H9 (cell line): ENCODE measurements at regions not wholly inside any gene's neighbourhood (a gene's known extent, or its start where the extent isn't known, plus 50 kb on each side); places are given as distances from the start of the nearest gene placed in this dataset.

ENCODE experiments used
- DNase-seq: peaks from one replicate; pipeline ENCODE4 v3.0.0-alpha.2; 2017
- H2AFZ ChIP-seq: one replicate; pipeline ENCODE4 v1.6.1; 2013; ENCODE audit warnings: mild to moderate bottlenecking, low read length, control low read depth, moderate library complexity
- H2AK5ac ChIP-seq: 2 replicates; pipeline ENCODE4 v1.6.1; 2013; ENCODE audit warnings: low read length, control low read depth, mixed read lengths; ENCODE audit not compliant: insufficient read length
- H2BK120ac ChIP-seq: one replicate; pipeline ENCODE4 v1.6.1; 2013; ENCODE audit warnings: low read depth, mild to moderate bottlenecking, low read length, control low read depth, inconsistent platforms; ENCODE audit not compliant: poor library complexity, severe bottlenecking
- H2BK12ac ChIP-seq: 2 replicates; pipeline ENCODE4 v1.6.1; 2013; ENCODE audit warnings: low read length, control low read depth, mixed read lengths, low read depth; ENCODE audit not compliant: insufficient read length
- H2BK15ac ChIP-seq: 2 replicates; pipeline ENCODE4 v1.6.1; 2013; ENCODE audit warnings: low read depth, low read length, control low read depth
- H2BK20ac ChIP-seq: one replicate; pipeline ENCODE4 v1.6.1; 2013; ENCODE audit warnings: low read depth, mild to moderate bottlenecking, low read length, control low read depth, inconsistent platforms; ENCODE audit not compliant: poor library complexity, severe bottlenecking
- H2BK5ac ChIP-seq: 2 replicates; pipeline ENCODE4 v1.6.1; 2013; ENCODE audit warnings: low read length, control low read depth, mixed read lengths; ENCODE audit not compliant: insufficient read length
- H3K14ac ChIP-seq: 2 replicates; pipeline ENCODE4 v1.6.1; 2013; ENCODE audit warnings: low read length, control low read depth; ENCODE audit not compliant: insufficient read depth
- H3K18ac ChIP-seq: 2 replicates; pipeline ENCODE4 v1.6.1; 2013; ENCODE audit warnings: low read depth, mild to moderate bottlenecking, mixed read lengths, low read length, control low read depth; ENCODE audit not compliant: insufficient read length
- H3K23ac ChIP-seq: 2 replicates; pipeline ENCODE4 v1.6.1; 2013; ENCODE audit warnings: low read length, control low read depth, mixed read lengths, low read depth; ENCODE audit not compliant: insufficient read length
- H3K23me2 ChIP-seq: 2 replicates; pipeline ENCODE4 v1.6.1; 2013; ENCODE audit warnings: low read depth, mild to moderate bottlenecking, mixed read lengths, low read length, control low read depth; ENCODE audit not compliant: insufficient read length, poor library complexity, severe bottlenecking
- H3K27ac ChIP-seq: 2 replicates; pipeline ENCODE4 v1.5.1; 2013; ENCODE audit warnings: low read length, control low read depth, mixed read lengths, low read depth; ENCODE audit not compliant: insufficient read length
- H3K27me3 ChIP-seq: 2 replicates; pipeline ENCODE4 v1.6.1; 2013; ENCODE audit warnings: low read length, control low read depth, inconsistent platforms; ENCODE audit not compliant: insufficient read depth
- H3K4ac ChIP-seq: 2 replicates; pipeline ENCODE4 v1.6.1; 2013; ENCODE audit warnings: low read depth, mild to moderate bottlenecking, control low read depth, inconsistent platforms, low read length, moderate library complexity
- H3K4me1 ChIP-seq: 2 replicates; pipeline ENCODE4 v1.6.1; 2013; ENCODE audit warnings: low read length, control low read depth, inconsistent platforms; ENCODE audit not compliant: insufficient read depth
- H3K4me2 ChIP-seq: 2 replicates; pipeline ENCODE4 v1.6.1; 2013; ENCODE audit warnings: low read length, control low read depth, mixed read lengths; ENCODE audit not compliant: insufficient read length, insufficient read depth
- H3K56ac ChIP-seq: 2 replicates; pipeline ENCODE4 v1.6.1; 2013; ENCODE audit warnings: low read depth, mild to moderate bottlenecking, mixed read lengths, low read length, control low read depth; ENCODE audit not compliant: insufficient read length
- H3K79me1 ChIP-seq: 2 replicates; pipeline ENCODE4 v1.6.1; 2013; ENCODE audit warnings: low read depth, mild to moderate bottlenecking, moderate library complexity, low read length, control low read depth, inconsistent platforms; ENCODE audit not compliant: insufficient read depth, poor library complexity, severe bottlenecking
- H3K79me2 ChIP-seq: 2 replicates; pipeline ENCODE4 v1.6.1; 2013; ENCODE audit warnings: low read length, control low read depth, inconsistent platforms; ENCODE audit not compliant: insufficient read depth
- H3K9ac ChIP-seq: 2 replicates; pipeline ENCODE4 v1.6.1; 2013; ENCODE audit warnings: low read length, control low read depth, mixed read lengths; ENCODE audit not compliant: insufficient read length; ENCODE audit errors: extremely low read depth
- H3K9me3 ChIP-seq: one replicate; pipeline ENCODE4 v1.6.1; 2013; ENCODE audit warnings: low read depth, low read length, inconsistent platforms; ENCODE audit not compliant: control insufficient read depth
- H3T11ph ChIP-seq: one replicate; pipeline ENCODE4 v1.6.1; 2013; ENCODE audit warnings: mild to moderate bottlenecking, low read length, control low read depth, inconsistent platforms
- H4K20me1 ChIP-seq: one replicate; pipeline ENCODE4 v1.6.1; 2013; ENCODE audit not compliant: control insufficient read depth, insufficient read length, insufficient read depth
- H4K5ac ChIP-seq: 2 replicates; pipeline ENCODE4 v1.6.1; 2013; ENCODE audit warnings: low read depth, mild to moderate bottlenecking, mixed read lengths, low read length, control low read depth; ENCODE audit not compliant: insufficient read length
- H4K8ac ChIP-seq: replicated peaks from 2 replicates; pipeline ENCODE4 v1.6.1; 2013; ENCODE audit warnings: low read length, control low read depth, mixed read lengths, low read depth; ENCODE audit not compliant: insufficient read length
- H4K91ac ChIP-seq: 2 replicates; pipeline ENCODE4 v1.6.1; 2013; ENCODE audit warnings: low read depth, mild to moderate bottlenecking, moderate library complexity, mixed read lengths, low read length, control low read depth; ENCODE audit not compliant: insufficient read length
- H3K27ac Mint-ChIP-seq, 3 experiments: 2 replicates in 2 of 3; 3 replicates in 1 of 3; pipeline ENCODE4 v1.8.0; 2020 to 2021; ENCODE audit warnings: mixed read lengths in 3 of 3, mild to moderate bottlenecking in 1 of 3, moderate library complexity in 1 of 3
- H3K27me3 Mint-ChIP-seq: 2 replicates; pipeline ENCODE4 v1.8.0; 2021; ENCODE audit warnings: low read depth, mild to moderate bottlenecking, moderate library complexity, mixed read lengths
- H3K36me3 Mint-ChIP-seq, 3 experiments: 2 replicates in 2 of 3; 3 replicates in 1 of 3; pipeline ENCODE4 v1.8.0; 2020 to 2021; ENCODE audit warnings: low read depth in 3 of 3, mixed read lengths in 3 of 3; ENCODE audit not compliant: insufficient read depth in 1 of 3
- H3K4me1 Mint-ChIP-seq, 2 experiments: 2 replicates each; pipeline ENCODE4 v1.8.0; 2020; ENCODE audit warnings: mixed read lengths in 2 of 2
- H3K4me3 Mint-ChIP-seq, 2 experiments: 2 replicates in 1 of 2; 3 replicates in 1 of 2; pipeline ENCODE4 v1.8.0; 2020 to 2021; ENCODE audit warnings: mild to moderate bottlenecking in 2 of 2, mixed read lengths in 2 of 2, moderate library complexity in 1 of 2
- H3K9me3 Mint-ChIP-seq, 2 experiments: 2 replicates in 1 of 2; 3 replicates in 1 of 2; pipeline ENCODE4 v1.8.0; 2020; ENCODE audit warnings: mild to moderate bottlenecking in 2 of 2, mixed read lengths in 2 of 2, moderate library complexity in 1 of 2
- CTCF ChIP-seq: fragments of 200-600 bp; sonication (generic); conservative IDR thresholded peaks from 3 replicates; pipeline ENCODE4 v1.8.0; 2021; ENCODE audit warnings: antibody characterized with exemption, mild to moderate bottlenecking
- WGBS: extraction: QIAGEN DNeasy Blood & Tissue Kit; methylation state at CpG from one replicate; pipeline ENCODE4 v1.1.7; 2013; ENCODE audit warnings: missing lambda C conversion rate, low lambda C conversion rate, mixed read lengths; ENCODE audit not compliant: insufficient read length; ENCODE audit errors: extremely low coverage; 5-methylcytosine and 5-hydroxymethylcytosine counted together

- H3K79me2 ChIP-seq: 0 out of 2 replicates have a peak, but pooled peaks cover 2% of the 10 kb centered on the region
- no peak for DNase-seq
- no peaks in the 10 kb centered on the region for H4K20me1 ChIP-seq
- H3K4me2 ChIP-seq: no peak overlapping the region
- H2AFZ ChIP-seq: no peak overlapping the region
- no peak overlapping the region for H3K9ac ChIP-seq
- TF ChIP-seq CTCF: no peak
- no peak overlapping the region for H3K14ac ChIP-seq
- no peak overlapping the region for H3K56ac ChIP-seq
- H3K27ac ChIP-seq: no peak overlapping the region
- H3K27me3 ChIP-seq: no peaks in the 10 kb centered on the region
- H3K4me3 Mint-ChIP-seq: no peak overlapping the region
- H2BK120ac ChIP-seq: no peak overlapping the region
- H3K23ac ChIP-seq: no peak overlapping the region
- H4K8ac ChIP-seq: no peak overlapping the region
- H3K9me3 ChIP-seq: no peaks in the 10 kb centered on the region
- H3K23me2 ChIP-seq: no peaks in the 10 kb centered on the region
- no peak overlapping the region for H2AK5ac ChIP-seq
- H4K91ac ChIP-seq: no peak overlapping the region
- H3K4me1 Mint-ChIP-seq: peaks cover 11 to 23% of the 10 kb centered on the region in 2 experiments
- H2BK20ac ChIP-seq: no peak overlapping the region
- H3K4me1 ChIP-seq: no peaks in the 10 kb centered on the region
- H3T11ph ChIP-seq: no peak overlapping the region
- no peaks in the 10 kb centered on the region for H3K9me3 Mint-ChIP-seq
- no peaks in the 10 kb centered on the region for H3K27me3 Mint-ChIP-seq
- H2BK12ac ChIP-seq: no peak overlapping the region
- no peak overlapping the region for H3K18ac ChIP-seq
- H2BK15ac ChIP-seq: no peak overlapping the region
- peak overlapping the region in 1 of 3 experiments; percentile 51; a peak in 1 of 7 replicates for H3K27ac Mint-ChIP-seq
- no peak overlapping the region for H3K4ac ChIP-seq
- WGBS: no CpG with 5 or more reads among the region's 1 CpG
- H3K79me1 ChIP-seq: no peaks in the 10 kb centered on the region
- no peak overlapping the region for H4K5ac ChIP-seq
- no peak overlapping the region for H2BK5ac ChIP-seq
- H3K36me3 Mint-ChIP-seq: no peaks in the 10 kb centered on the region
These were observed 333.6 kb upstream of the C2CD4B start for GRCh38 chr15:62498712-62499111.
